ENCODE measurements at regions not wholly inside any gene's neighbourhood (a gene's known extent, or its start where the extent isn't known, plus 50 kb on each side); places are given as distances from the start of the nearest gene placed in this dataset.

DNA sequence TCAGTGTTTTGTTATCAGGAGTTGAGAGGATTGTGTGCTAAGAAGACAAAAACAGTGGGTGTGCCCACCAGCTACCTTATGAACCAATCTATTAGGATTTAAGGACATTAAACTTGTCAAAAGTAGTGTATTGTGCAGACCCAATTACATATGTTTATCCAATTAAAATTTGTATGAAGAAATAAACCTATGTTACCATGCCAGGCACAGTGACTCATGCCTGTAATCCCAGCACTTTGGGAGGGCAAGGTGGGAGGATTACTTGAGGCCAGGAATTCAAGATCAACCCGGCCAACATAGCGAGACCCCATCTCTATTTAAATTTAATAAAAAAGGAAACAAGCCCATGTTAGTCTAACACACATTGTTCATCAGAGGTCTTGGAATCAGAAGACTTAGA, 162.2 kb downstream of the IRS1 start:
- H3K27ac ChIP-seq, result no peak overlapping the region
- DNase-seq (ENCODE audit: low spot score), result no peak
- no peak overlapping the region for H3K4me3 ChIP-seq
- TF ChIP-seq, protein P1, sequence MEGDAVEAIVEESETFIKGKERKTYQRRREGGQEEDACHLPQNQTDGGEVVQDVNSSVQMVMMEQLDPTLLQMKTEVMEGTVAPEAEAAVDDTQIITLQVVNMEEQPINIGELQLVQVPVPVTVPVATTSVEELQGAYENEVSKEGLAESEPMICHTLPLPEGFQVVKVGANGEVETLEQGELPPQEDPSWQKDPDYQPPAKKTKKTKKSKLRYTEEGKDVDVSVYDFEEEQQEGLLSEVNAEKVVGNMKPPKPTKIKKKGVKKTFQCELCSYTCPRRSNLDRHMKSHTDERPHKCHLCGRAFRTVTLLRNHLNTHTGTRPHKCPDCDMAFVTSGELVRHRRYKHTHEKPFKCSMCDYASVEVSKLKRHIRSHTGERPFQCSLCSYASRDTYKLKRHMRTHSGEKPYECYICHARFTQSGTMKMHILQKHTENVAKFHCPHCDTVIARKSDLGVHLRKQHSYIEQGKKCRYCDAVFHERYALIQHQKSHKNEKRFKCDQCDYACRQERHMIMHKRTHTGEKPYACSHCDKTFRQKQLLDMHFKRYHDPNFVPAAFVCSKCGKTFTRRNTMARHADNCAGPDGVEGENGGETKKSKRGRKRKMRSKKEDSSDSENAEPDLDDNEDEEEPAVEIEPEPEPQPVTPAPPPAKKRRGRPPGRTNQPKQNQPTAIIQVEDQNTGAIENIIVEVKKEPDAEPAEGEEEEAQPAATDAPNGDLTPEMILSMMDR (IDR thresholded peaks at IDR 0.05), result no peak

DNA sequence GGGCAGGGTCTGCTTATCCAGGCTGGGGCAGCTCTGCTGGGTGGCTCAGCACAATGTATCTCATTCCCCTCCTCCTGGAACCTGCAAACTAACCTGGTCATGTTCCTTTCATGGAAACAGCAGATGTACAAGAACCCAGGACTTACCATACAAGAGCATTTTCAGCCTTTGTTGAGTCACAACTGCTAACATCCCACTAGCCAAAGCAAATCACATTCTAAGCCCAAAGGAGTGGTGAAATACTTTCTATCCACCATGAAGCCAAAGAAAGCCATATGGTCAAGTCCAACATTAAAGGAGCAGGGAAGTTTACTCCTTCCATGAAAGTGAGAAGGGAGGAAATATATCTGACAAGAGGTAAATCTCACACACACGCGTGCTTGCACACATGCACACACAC, 163.0 kb downstream of the IRS1 start:
- Histone ChIP-seq H3K27ac (no peak overlapping the region), H3K4me3 (no peak overlapping the region)
- TF ChIP-seq, protein P1 (IDR thresholded peaks at IDR 0.05), result no peak
- no peak for DNase-seq (ENCODE audit: low spot score)

DNA sequence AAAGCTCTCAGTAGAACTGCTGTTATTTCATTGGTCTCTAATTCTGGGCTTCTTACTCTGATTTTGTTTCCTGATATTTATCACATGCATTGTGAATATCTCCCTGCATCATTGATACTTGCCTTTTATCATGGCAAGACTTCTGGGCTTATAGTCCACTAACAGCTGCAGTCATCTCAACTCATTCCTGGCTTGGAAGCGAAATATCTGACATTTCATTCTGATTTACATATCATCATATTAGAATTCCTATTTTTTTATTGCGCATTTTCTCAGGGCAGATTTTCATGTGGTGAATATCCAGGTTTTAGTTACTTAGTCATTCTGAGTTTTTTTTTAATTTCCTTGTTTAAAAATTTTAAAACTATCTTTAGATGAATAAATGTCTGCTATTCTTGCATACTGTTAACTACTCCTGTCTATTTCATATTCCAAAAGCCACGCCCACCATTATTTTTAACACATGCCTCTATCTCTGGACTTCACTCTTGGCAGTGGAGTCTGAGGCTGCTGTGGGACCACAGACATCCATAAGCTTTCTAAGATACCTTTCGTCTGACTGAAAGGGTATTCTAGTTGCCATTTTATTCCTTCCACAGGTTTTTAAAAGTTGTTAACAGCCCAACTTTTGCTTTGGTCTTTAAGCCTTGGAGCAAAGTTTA, 164.5 kb downstream of the IRS1 start:
- no peak for DNase-seq (ENCODE audit: low spot score)
- Histone ChIP-seq H3K27ac (no peak overlapping the region), H3K4me3 (no peak overlapping the region)
- TF ChIP-seq, protein P1 (IDR thresholded peaks at IDR 0.05), result no peak

DNA sequence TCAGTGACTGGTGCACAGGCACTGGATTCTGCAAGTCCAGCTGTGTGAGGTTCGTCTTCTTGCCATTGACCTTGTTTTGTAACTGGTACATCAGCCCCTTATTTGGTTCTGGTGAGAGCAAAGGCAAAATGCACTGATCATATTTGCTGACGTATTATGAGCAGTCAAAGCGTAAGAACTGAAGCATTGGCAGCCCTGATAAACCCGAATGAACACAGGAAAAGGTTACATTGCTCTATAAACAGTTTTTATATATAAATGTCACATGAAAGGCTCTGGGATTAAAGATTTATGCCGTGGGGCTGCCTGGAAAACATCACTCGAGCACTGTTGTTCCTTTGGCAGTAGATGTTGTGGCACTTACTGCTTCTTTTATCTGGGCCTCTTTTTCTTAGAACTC, 167.9 kb downstream of the IRS1 start:
- no peak for DNase-seq (ENCODE audit: low spot score)
- TF ChIP-seq, protein P1 (IDR thresholded peaks at IDR 0.05), result no peak
- Histone ChIP-seq H3K27ac (no peak overlapping the region), H3K4me3 (no peak overlapping the region)

DNA sequence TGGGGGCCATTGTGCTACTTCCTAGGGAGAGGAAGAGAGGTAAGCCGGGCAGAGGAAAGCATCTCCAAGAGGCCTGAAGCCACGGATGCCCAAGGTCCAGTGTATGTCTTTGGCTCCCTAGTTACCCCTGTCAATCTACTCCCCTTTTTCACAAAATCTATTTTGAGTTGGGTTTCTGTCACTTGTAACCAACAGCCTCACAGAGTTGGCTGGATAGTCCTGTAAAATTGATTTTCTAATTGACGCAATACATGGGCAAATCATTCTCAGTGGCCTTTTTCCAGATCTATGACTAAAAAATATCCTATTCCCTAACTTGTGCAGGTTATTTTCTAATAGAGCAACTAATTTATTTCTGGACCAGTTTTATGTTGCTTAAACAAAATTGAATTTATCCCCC, 168.4 kb downstream of the IRS1 start:
- H3K27ac ChIP-seq, result no peak overlapping the region

DNA sequence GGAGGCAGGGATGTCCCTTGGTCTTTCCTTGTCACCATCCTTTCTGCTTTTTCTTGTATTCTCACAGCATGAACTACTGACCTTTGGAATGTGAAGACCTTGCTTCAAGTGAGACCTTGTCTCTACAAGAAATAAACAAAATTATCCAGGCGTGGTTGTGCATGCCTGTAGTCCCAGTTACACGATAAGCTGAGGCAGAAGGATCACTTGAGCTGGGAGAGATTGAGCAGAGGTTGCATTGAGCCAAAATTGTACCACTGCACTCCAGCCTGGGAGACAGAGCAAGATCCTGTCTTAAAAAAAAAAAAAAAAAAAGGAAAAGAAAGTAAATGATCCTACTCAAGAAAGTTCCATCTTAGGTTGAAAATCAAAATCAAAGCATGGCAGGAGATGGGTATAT, 173.7 kb downstream of the IRS1 start:
- TF ChIP-seq, protein P1 (IDR thresholded peaks at IDR 0.05), result no peak
- no peak overlapping the region for H3K27ac ChIP-seq
- H3K4me3 ChIP-seq, result no peak overlapping the region
- no peak for DNase-seq (ENCODE audit: low spot score)

More for the DNA sequence above, 168.4 kb downstream of the IRS1 start:
- DNase-seq (ENCODE audit: low spot score), result no peak
- TF ChIP-seq, protein P1 (IDR thresholded peaks at IDR 0.05), result no peak
- H3K4me3 ChIP-seq, result no peak overlapping the region

DNA sequence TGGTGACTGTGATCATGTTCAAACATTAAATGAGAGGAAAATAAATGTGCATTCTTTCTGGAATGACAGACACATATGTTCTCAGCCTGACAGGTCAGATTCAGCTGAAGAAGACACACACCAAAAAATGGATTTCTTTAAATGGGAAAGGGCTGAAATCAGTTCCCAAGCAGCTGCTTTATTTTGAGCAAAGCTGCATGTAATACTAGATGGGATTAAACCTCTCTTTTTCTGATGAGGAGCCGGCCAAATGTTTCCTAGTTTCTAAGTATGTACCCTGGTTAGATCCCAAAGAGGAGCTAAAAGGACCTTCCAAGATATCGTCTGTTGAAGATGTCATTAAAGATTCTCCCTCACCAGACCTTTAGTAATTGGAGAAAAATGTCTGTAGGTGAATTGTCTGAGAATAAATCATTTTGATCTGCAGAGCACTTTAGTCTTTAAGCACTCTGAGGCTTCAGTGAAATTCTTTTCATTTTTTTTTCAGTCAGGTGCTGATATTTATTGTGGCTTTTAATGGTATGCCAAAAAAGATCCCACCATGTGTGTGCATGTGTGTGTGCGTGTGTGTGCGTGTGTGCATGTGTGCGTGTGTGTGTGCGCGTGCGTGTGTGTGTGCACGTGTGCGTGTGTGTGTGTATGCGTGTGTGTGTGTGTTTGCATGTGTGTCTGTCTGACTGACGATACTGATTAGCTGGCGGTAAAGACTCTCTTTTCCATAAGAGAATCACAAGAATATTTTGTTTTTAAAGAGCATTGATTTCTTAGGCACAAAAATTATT, 175.8 kb downstream of the IRS1 start:
- TF ChIP-seq, protein P1 (IDR thresholded peaks at IDR 0.05), result no peak
- Histone ChIP-seq H3K27ac (no peak overlapping the region), H3K4me3 (no peak overlapping the region)
- DNase-seq (ENCODE audit: low spot score), result no peak

All from coronary artery (tissue), 2 donors.